Esophagus squamous epithelium (tissue), 4 donors: ENCODE measurements at regions not wholly inside any gene's neighbourhood (a gene's known extent, or its start where the extent isn't known, plus 50 kb on each side); places are given as distances from the start of the nearest gene placed in this dataset.

Source experiments
- POLR2A ChIP-seq, 4 donors: fragments of 450-650 bp; IDR thresholded peaks; one replicate each; pipeline ENCODE4 v1.6.1; 2017; ENCODE audit warnings: antibody characterized with exemption in 4 of 4, mild to moderate bottlenecking in 4 of 4, moderate library complexity in 3 of 4
- TF ChIP-seq, protein P1 (sequence below), 6 experiments: fragments of 450-650 bp in 4 of 6; fragments of 200-600 bp in 2 of 6; sonication (generic) in 2 of 6; IDR thresholded peaks; one replicate each; pipeline ENCODE4 v1.5.1; 2016 to 2019; ENCODE audit warnings: antibody characterized with exemption in 6 of 6, mild to moderate bottlenecking in 4 of 6, moderate library complexity in 4 of 6

DNA sequence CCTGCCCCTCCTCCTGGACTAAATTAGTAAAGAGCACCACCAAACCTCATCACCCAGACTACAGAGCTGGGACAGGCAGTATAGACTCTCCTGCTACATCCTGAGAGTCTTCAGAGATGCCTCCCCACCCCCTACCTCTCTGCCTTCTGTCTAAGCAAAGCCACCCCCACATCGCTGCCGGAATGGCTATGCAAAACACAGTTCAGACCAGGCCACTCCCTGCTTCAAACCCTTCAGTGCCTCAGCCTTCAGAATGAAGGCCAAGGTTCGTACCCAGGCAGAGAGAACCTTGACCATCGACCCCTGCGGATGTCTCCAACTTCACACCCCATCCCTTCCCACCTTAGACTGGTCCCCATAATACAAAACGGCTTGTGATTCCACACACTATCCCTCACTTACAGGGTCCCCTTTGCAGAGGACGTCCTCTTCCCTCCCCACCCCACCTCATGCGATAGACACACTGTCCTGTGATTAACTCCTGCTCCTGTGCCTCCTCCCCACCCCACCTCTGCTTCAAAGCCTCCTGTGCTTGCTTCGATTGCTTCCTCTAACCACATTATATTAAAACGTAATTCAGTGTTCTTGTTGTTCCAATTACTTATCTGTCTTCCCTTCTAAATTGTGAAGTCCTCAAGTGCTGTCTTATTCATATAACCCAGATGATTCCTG is 175.3 kb downstream of the UACA start:
- TF ChIP-seq, protein P1, sequence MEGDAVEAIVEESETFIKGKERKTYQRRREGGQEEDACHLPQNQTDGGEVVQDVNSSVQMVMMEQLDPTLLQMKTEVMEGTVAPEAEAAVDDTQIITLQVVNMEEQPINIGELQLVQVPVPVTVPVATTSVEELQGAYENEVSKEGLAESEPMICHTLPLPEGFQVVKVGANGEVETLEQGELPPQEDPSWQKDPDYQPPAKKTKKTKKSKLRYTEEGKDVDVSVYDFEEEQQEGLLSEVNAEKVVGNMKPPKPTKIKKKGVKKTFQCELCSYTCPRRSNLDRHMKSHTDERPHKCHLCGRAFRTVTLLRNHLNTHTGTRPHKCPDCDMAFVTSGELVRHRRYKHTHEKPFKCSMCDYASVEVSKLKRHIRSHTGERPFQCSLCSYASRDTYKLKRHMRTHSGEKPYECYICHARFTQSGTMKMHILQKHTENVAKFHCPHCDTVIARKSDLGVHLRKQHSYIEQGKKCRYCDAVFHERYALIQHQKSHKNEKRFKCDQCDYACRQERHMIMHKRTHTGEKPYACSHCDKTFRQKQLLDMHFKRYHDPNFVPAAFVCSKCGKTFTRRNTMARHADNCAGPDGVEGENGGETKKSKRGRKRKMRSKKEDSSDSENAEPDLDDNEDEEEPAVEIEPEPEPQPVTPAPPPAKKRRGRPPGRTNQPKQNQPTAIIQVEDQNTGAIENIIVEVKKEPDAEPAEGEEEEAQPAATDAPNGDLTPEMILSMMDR (IDR thresholded peaks at IDR 0.05), result no peak
- TF ChIP-seq POLR2A (IDR thresholded peaks at IDR 0.05), result no peak
